ENCODE measurements at regions not wholly inside any gene's neighbourhood (a gene's known extent, or its start where the extent isn't known, plus 50 kb on each side); places are given as distances from the start of the nearest gene placed in this dataset.

GRCh38 chrX:145630806-145631435 is 186.7 kb upstream of the SLITRK2 start:
- Mint-ChIP-seq H3K27me3 (no peaks in the 10 kb centered on the region), H3K36me3 (no peaks in the 10 kb centered on the region), H3K9me3 (no peaks in the 10 kb centered on the region), H3K4me3 (no peak overlapping the region), H3K4me1 (ENCODE audit: unreplicated experiment) (no peaks in the 10 kb centered on the region), H3K27ac (no peak overlapping the region)
- no peak for DNase-seq (ENCODE audit: extremely low spot score, unreplicated experiment)
- TF ChIP-seq CTCF (conservative IDR thresholded peaks at IDR 0.05) = no peak

- Mint-ChIP-seq H3K4me3 (no peak overlapping the region), H3K9me3 (no peaks in the 10 kb centered on the region), H3K4me1 (ENCODE audit: unreplicated experiment) (no peaks in the 10 kb centered on the region)
Observed at GRCh38 chrX:145631461-145631951, 186.1 kb upstream of the SLITRK2 start.

GRCh38 chrX:145654486-145654885 is 163.1 kb upstream of the SLITRK2 start:
- Mint-ChIP-seq H3K27me3 (no peaks in the 10 kb centered on the region), H3K4me1 (ENCODE audit: unreplicated experiment) (no peaks in the 10 kb centered on the region), H3K27ac (no peak overlapping the region), H3K4me3 (no peak overlapping the region), H3K36me3 (no peaks in the 10 kb centered on the region), H3K9me3 (no peaks in the 10 kb centered on the region)
- no peak for TF ChIP-seq CTCF (conservative IDR thresholded peaks at IDR 0.05)
- no peak for DNase-seq (ENCODE audit: extremely low spot score, unreplicated experiment)

More at GRCh38 chrX:145631461-145631951, 186.1 kb upstream of the SLITRK2 start:
- DNase-seq (ENCODE audit: extremely low spot score, unreplicated experiment) = no peak
- Mint-ChIP-seq H3K36me3 (no peaks in the 10 kb centered on the region), H3K27ac (no peak overlapping the region), H3K27me3 (no peaks in the 10 kb centered on the region)
- no peak for TF ChIP-seq CTCF (conservative IDR thresholded peaks at IDR 0.05)

GRCh38 chrX:145673841-145674240 is 143.8 kb upstream of the SLITRK2 start:
- Mint-ChIP-seq H3K27ac (no peak overlapping the region), H3K4me1 (ENCODE audit: unreplicated experiment) (no peaks in the 10 kb centered on the region), H3K27me3 (no peaks in the 10 kb centered on the region), H3K36me3 (no peaks in the 10 kb centered on the region), H3K9me3 (no peaks in the 10 kb centered on the region), H3K4me3 (no peak overlapping the region)
- TF ChIP-seq CTCF (conservative IDR thresholded peaks at IDR 0.05) = no peak
- no peak for DNase-seq (ENCODE audit: extremely low spot score, unreplicated experiment)

GRCh38 chrX:145677109-145677817 is 140.4 kb upstream of the SLITRK2 start:
- TF ChIP-seq CTCF (conservative IDR thresholded peaks at IDR 0.05) = no peak
- no peak overlapping the region for H3K4me3 Mint-ChIP-seq
- DNase-seq (ENCODE audit: extremely low spot score, unreplicated experiment) = no peak
- H3K27me3 Mint-ChIP-seq = no peaks in the 10 kb centered on the region
- no peaks in the 10 kb centered on the region for H3K4me1 Mint-ChIP-seq (ENCODE audit: unreplicated experiment)
- H3K9me3 Mint-ChIP-seq = no peaks in the 10 kb centered on the region
- H3K27ac Mint-ChIP-seq = no peak overlapping the region
- H3K36me3 Mint-ChIP-seq = no peaks in the 10 kb centered on the region

Measured in type B pancreatic cell (in vitro differentiated cells).